ENCODE measurements at regions not wholly inside any gene's neighbourhood (a gene's known extent, or its start where the extent isn't known, plus 50 kb on each side); places are given as distances from the start of the nearest gene placed in this dataset.
A peak's percentile ranks its signal among the peaks of the same experiment; 100 is the strongest.
"Not testable (repeated sequence)": the region's sequence is repeated elsewhere in the genome, so short reads cannot be mapped to it uniquely, and the experiment has no call there.

GRCh38 chr1:29997818-29998217 is 725.6 kb downstream of the MATN1 start:
- H3K27ac ChIP-seq (ENCODE audit: insufficient read depth, low read length, poor library complexity, severe bottlenecking); H3K27me3 Mint-ChIP-seq; H3K4me1 Mint-ChIP-seq; H3K27ac Mint-ChIP-seq; H3K4me1 ChIP-seq (ENCODE audit: control insufficient read depth, insufficient read depth, low read length, poor library complexity, severe bottlenecking); ATAC-seq (ENCODE audit: low read depth in 2 of 2); H3K4me3 Mint-ChIP-seq; DNase-seq; H3K27me3 ChIP-seq (ENCODE audit: control insufficient read depth, insufficient read depth, low read length); H3K36me3 ChIP-seq (ENCODE audit: control insufficient read depth, insufficient read depth, low read length); H3K36me3 Mint-ChIP-seq; H3K4me3 ChIP-seq (ENCODE audit: low read depth, low read length): not testable (repeated sequence)
- H3K9me3 Mint-ChIP-seq = peaks cover 3 to 22% (median 13%) of the 10 kb centered on the region in 7 donors
- peaks cover 12 to 13% of the 10 kb centered on the region in 2 experiments for H3K9me3 ChIP-seq (ENCODE audit: control insufficient read depth in 2 of 2, low read length in 2 of 2)

- H3K36me3 ChIP-seq (ENCODE audit: control insufficient read depth, insufficient read depth, low read length) = no peaks in the 10 kb centered on the region
- H3K4me3 ChIP-seq (ENCODE audit: low read depth, low read length) = no peak overlapping the region
- Mint-ChIP-seq H3K4me1 (peaks cover 0 to 2% (median 0%) of the 10 kb centered on the region in 4 donors), H3K36me3 (peaks cover 4% of the 10 kb centered on the region), H3K9me3 (peaks cover 3 to 22% (median 14%) of the 10 kb centered on the region in 7 donors), H3K4me3 (no peak overlapping the region), H3K27ac (no peak overlapping the region), H3K27me3 (no peaks in the 10 kb centered on the region)
- H3K27me3 ChIP-seq (ENCODE audit: control insufficient read depth, insufficient read depth, low read length) = no peaks in the 10 kb centered on the region
- peaks cover 12 to 13% of the 10 kb centered on the region in 2 experiments for H3K9me3 ChIP-seq (ENCODE audit: control insufficient read depth in 2 of 2, low read length in 2 of 2)
- ATAC-seq (ENCODE audit: low read depth in 2 of 2) (no peak), DNase-seq (no peak)
- H3K27ac ChIP-seq (ENCODE audit: insufficient read depth, low read length, poor library complexity, severe bottlenecking) = no peak overlapping the region
- H3K4me1 ChIP-seq (ENCODE audit: control insufficient read depth, insufficient read depth, low read length, poor library complexity, severe bottlenecking) = no peaks in the 10 kb centered on the region
These were observed 729.4 kb downstream of the MATN1 start for GRCh38 chr1:29993950-29994349.

DNA sequence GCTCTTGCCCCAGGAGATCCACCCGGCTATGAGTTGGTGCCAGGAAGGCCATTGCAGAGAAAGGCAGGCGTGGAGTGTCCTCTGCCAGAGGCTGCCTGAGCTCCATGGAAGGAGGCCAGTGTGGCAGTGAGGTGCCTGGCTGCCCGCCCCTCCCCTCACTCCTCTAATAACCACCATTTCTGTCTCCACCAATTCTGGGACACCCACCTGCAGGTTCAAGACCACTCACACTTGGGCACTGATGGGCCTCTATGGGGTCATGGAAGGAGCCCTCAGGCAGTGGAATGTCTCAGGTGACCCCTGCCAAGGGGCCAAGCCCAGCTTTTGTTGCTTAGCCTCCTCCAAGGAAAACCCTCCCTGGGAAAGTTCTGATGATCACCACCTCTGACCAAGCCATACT is 731.6 kb downstream of the MATN1 start:
- ATAC-seq (ENCODE audit: low read depth in 2 of 2) (no peak), DNase-seq (no peak)
- no peaks in the 10 kb centered on the region for H3K27me3 ChIP-seq (ENCODE audit: control insufficient read depth, insufficient read depth, low read length)
- H3K36me3 ChIP-seq (ENCODE audit: control insufficient read depth, insufficient read depth, low read length) = no peaks in the 10 kb centered on the region
- H3K4me3 ChIP-seq (ENCODE audit: low read depth, low read length) = no peak overlapping the region
- peaks cover 12 to 13% of the 10 kb centered on the region in 2 experiments for H3K9me3 ChIP-seq (ENCODE audit: control insufficient read depth in 2 of 2, low read length in 2 of 2)
- Mint-ChIP-seq H3K27me3 (no peaks in the 10 kb centered on the region), H3K27ac (no peak overlapping the region), H3K36me3 (peaks cover 4% of the 10 kb centered on the region), H3K4me3 (no peak overlapping the region), H3K9me3 (peaks cover 3 to 22% (median 14%) of the 10 kb centered on the region in 7 donors), H3K4me1 (peaks cover 0 to 2% (median 0%) of the 10 kb centered on the region in 4 donors)
- no peak overlapping the region for H3K27ac ChIP-seq (ENCODE audit: insufficient read depth, low read length, poor library complexity, severe bottlenecking)
- no peaks in the 10 kb centered on the region for H3K4me1 ChIP-seq (ENCODE audit: control insufficient read depth, insufficient read depth, low read length, poor library complexity, severe bottlenecking)

GRCh38 chr1:29991025-29991424 is 732.4 kb downstream of the MATN1 start:
- peaks cover 3 to 21% (median 9%) of the 10 kb centered on the region in 7 donors for H3K9me3 Mint-ChIP-seq
- ATAC-seq (ENCODE audit: low read depth in 2 of 2) = no peak

DNA sequence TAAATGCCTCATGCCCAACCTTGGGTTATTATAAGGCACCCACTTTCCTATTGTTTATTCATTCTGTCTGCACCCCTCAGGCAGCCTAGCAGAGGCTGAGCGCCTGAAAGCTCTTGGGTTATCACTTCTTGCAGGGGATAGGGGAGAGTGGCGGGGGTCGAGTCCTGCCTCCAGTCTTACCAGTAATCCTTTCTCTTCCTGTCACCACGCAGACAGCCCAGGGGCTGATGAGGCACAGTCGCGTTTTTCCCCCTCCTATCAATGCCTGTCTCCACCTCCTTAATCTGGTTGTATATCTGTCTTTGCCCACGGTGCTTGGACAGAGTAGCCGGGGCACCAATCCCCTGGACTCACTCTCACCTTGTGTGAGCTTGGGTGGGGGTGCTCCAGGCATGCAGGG is 733.1 kb downstream of the MATN1 start:
- peaks cover 5 to 18% (median 7%) of the 10 kb centered on the region in 7 donors for H3K9me3 Mint-ChIP-seq
- no peak overlapping the region for H3K4me3 Mint-ChIP-seq
- peaks cover 4% of the 10 kb centered on the region for H3K36me3 Mint-ChIP-seq
- peaks cover 0 to 2% (median 0%) of the 10 kb centered on the region in 4 donors for H3K4me1 Mint-ChIP-seq
- H3K4me3 ChIP-seq (ENCODE audit: low read depth, low read length) = no peak overlapping the region
- H3K9me3 ChIP-seq (ENCODE audit: control insufficient read depth in 2 of 2, low read length in 2 of 2) = peaks cover 12 to 13% of the 10 kb centered on the region in 2 experiments
- H3K27ac ChIP-seq (ENCODE audit: insufficient read depth, low read length, poor library complexity, severe bottlenecking) = no peak overlapping the region
- no peaks in the 10 kb centered on the region for H3K36me3 ChIP-seq (ENCODE audit: control insufficient read depth, insufficient read depth, low read length)
- H3K27me3 Mint-ChIP-seq = no peaks in the 10 kb centered on the region
- ATAC-seq (ENCODE audit: low read depth in 2 of 2) = no peak
- DNase-seq = no peak
- H3K27me3 ChIP-seq (ENCODE audit: control insufficient read depth, insufficient read depth, low read length) = no peaks in the 10 kb centered on the region
- no peaks in the 10 kb centered on the region for H3K4me1 ChIP-seq (ENCODE audit: control insufficient read depth, insufficient read depth, low read length, poor library complexity, severe bottlenecking)
- no peak overlapping the region for H3K27ac Mint-ChIP-seq

More at GRCh38 chr1:29991025-29991424, 732.4 kb downstream of the MATN1 start:
- Mint-ChIP-seq H3K36me3 (peaks cover 4% of the 10 kb centered on the region), H3K4me3 (peak overlapping the region in 1 of 4 donors; percentile 78), H3K27ac (no peak overlapping the region), H3K27me3 (no peaks in the 10 kb centered on the region), H3K4me1 (peaks cover 0 to 2% (median 0%) of the 10 kb centered on the region in 4 donors)
- no peaks in the 10 kb centered on the region for H3K36me3 ChIP-seq (ENCODE audit: control insufficient read depth, insufficient read depth, low read length)
- no peak overlapping the region for H3K4me3 ChIP-seq (ENCODE audit: low read depth, low read length)
- peaks cover 12 to 13% of the 10 kb centered on the region in 2 experiments for H3K9me3 ChIP-seq (ENCODE audit: control insufficient read depth in 2 of 2, low read length in 2 of 2)
- H3K4me1 ChIP-seq (ENCODE audit: control insufficient read depth, insufficient read depth, low read length, poor library complexity, severe bottlenecking) = no peaks in the 10 kb centered on the region
- DNase-seq = no peak
- no peaks in the 10 kb centered on the region for H3K27me3 ChIP-seq (ENCODE audit: control insufficient read depth, insufficient read depth, low read length)
- no peak overlapping the region for H3K27ac ChIP-seq (ENCODE audit: insufficient read depth, low read length, poor library complexity, severe bottlenecking)

- H3K4me1 Mint-ChIP-seq = peaks cover 0 to 2% (median 0%) of the 10 kb centered on the region in 4 donors
These were observed 736.4 kb downstream of the MATN1 start for GRCh38 chr1:29986986-29987385.

DNA sequence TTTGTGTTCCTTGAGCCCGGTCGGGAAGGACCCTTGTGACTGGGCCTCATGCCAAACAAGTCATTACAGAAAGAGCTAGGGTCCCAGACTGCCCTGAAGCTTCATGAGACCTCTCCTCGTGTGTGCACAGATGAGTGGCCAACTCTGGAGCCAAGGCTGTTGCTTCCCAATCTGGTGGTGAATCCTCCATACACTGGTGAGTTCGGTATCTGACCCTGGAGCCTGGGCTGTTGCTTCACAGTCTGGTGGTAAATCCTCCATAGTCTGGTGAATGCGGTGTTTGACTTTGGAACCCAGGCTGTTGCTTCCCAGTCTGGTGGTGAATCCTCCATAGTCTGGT is 737.8 kb downstream of the MATN1 start:
- Histone ChIP-seq H3K27ac (ENCODE audit: insufficient read depth, low read length, poor library complexity, severe bottlenecking) (no peak overlapping the region), H3K36me3 (ENCODE audit: control insufficient read depth, insufficient read depth, low read length) (no peaks in the 10 kb centered on the region), H3K4me1 (ENCODE audit: control insufficient read depth, insufficient read depth, low read length, poor library complexity, severe bottlenecking) (no peaks in the 10 kb centered on the region), H3K27me3 (ENCODE audit: control insufficient read depth, insufficient read depth, low read length) (no peaks in the 10 kb centered on the region), H3K4me3 (ENCODE audit: low read depth, low read length) (no peak overlapping the region), H3K9me3 (ENCODE audit: control insufficient read depth in 2 of 2, low read length in 2 of 2) (no peaks in the 10 kb centered on the region)
- no peaks in the 10 kb centered on the region for H3K36me3 Mint-ChIP-seq
- DNase-seq (no peak), ATAC-seq (ENCODE audit: low read depth in 2 of 2) (no peak)
- no peaks in the 10 kb centered on the region for H3K27me3 Mint-ChIP-seq
- peaks cover 0 to 2% (median 0%) of the 10 kb centered on the region in 4 donors for H3K4me1 Mint-ChIP-seq
- peaks cover 0 to 6% (median 3%) of the 10 kb centered on the region in 7 donors for H3K9me3 Mint-ChIP-seq
- no peak overlapping the region for H3K4me3 Mint-ChIP-seq
- no peak overlapping the region for H3K27ac Mint-ChIP-seq

More at GRCh38 chr1:29986986-29987385, 736.4 kb downstream of the MATN1 start:
- ATAC-seq (ENCODE audit: low read depth in 2 of 2) (no peak), DNase-seq (no peak)
- Histone ChIP-seq H3K9me3 (ENCODE audit: control insufficient read depth in 2 of 2, low read length in 2 of 2) (no peaks in the 10 kb centered on the region), H3K4me1 (ENCODE audit: control insufficient read depth, insufficient read depth, low read length, poor library complexity, severe bottlenecking) (no peaks in the 10 kb centered on the region), H3K27ac (ENCODE audit: insufficient read depth, low read length, poor library complexity, severe bottlenecking) (no peak overlapping the region), H3K4me3 (ENCODE audit: low read depth, low read length) (no peak overlapping the region), H3K36me3 (ENCODE audit: control insufficient read depth, insufficient read depth, low read length) (no peaks in the 10 kb centered on the region), H3K27me3 (ENCODE audit: control insufficient read depth, insufficient read depth, low read length) (no peaks in the 10 kb centered on the region)
- Mint-ChIP-seq H3K27me3 (no peaks in the 10 kb centered on the region), H3K27ac (no peak overlapping the region), H3K9me3 (peaks cover 0 to 4% (median 0%) of the 10 kb centered on the region in 7 donors), H3K36me3 (no peaks in the 10 kb centered on the region), H3K4me3 (peak overlapping the region in 1 of 4 donors; percentile 44)

DNA sequence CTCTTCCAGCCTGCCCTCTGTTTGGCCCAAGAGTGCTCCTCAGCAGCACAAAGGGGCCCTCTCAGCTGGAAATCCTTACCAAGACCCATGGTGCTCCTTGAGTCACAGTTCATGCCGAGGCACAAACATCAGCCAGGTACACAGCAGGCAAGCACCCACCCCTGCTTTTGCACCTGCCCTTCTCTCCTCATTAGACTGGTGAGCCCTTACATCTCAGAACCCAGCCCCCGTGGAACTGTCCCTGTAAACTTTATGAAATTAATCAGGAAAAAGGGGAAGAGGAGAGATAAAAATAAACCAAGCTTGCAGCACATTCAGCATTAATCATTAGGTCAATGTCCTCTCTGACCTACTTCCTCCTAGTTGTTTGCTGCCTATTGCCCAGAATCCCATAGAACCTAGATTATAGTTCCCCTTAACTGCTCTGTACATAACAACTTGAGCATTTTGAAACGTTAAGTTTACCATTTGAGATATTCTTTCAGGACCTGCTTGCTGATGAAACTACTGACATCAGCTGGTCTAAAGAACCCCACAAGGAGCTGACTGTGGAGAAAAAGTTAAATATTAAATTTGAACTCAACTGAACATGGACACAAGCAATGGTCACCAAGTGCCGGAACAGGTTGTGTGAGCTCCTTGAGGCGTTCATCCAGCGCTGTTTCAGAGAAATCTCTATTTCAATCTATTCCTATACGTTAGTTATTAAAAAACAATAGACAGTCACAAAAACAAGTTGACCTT is 738.4 kb downstream of the MATN1 start:
- H3K27me3 ChIP-seq (ENCODE audit: control insufficient read depth, insufficient read depth, low read length) = no peaks in the 10 kb centered on the region
- no peak for ATAC-seq (ENCODE audit: low read depth in 2 of 2)
- no peak for DNase-seq
- no peak overlapping the region for H3K4me3 ChIP-seq (ENCODE audit: low read depth, low read length)
- no peaks in the 10 kb centered on the region for H3K9me3 ChIP-seq (ENCODE audit: control insufficient read depth in 2 of 2, low read length in 2 of 2)
- Mint-ChIP-seq H3K36me3 (no peaks in the 10 kb centered on the region), H3K9me3 (peaks cover 0 to 6% (median 3%) of the 10 kb centered on the region in 7 donors), H3K4me3 (no peak overlapping the region), H3K4me1 (peaks cover 0 to 2% (median 0%) of the 10 kb centered on the region in 4 donors), H3K27ac (no peak overlapping the region), H3K27me3 (peaks cover 2% of the 10 kb centered on the region)
- H3K36me3 ChIP-seq (ENCODE audit: control insufficient read depth, insufficient read depth, low read length) = no peaks in the 10 kb centered on the region
- no peaks in the 10 kb centered on the region for H3K4me1 ChIP-seq (ENCODE audit: control insufficient read depth, insufficient read depth, low read length, poor library complexity, severe bottlenecking)
- no peak overlapping the region for H3K27ac ChIP-seq (ENCODE audit: insufficient read depth, low read length, poor library complexity, severe bottlenecking)
